Amygdala (tissue), 56 donors: ENCODE measurements at regions not wholly inside any gene's neighbourhood (a gene's known extent, or its start where the extent isn't known, plus 50 kb on each side); places are given as distances from the start of the nearest gene placed in this dataset.
A peak's percentile ranks its signal among the peaks of the same experiment; 100 is the strongest.
"Not testable (repeated sequence)": the region's sequence is repeated elsewhere in the genome, so short reads cannot be mapped to it uniquely, and the experiment has no call there.

ENCODE experiments used
- DNase-seq, 56 donors: peaks; one replicate each; lab custom pipeline; 2025; lab: John Stamatoyannopoulos, UW

DNA sequence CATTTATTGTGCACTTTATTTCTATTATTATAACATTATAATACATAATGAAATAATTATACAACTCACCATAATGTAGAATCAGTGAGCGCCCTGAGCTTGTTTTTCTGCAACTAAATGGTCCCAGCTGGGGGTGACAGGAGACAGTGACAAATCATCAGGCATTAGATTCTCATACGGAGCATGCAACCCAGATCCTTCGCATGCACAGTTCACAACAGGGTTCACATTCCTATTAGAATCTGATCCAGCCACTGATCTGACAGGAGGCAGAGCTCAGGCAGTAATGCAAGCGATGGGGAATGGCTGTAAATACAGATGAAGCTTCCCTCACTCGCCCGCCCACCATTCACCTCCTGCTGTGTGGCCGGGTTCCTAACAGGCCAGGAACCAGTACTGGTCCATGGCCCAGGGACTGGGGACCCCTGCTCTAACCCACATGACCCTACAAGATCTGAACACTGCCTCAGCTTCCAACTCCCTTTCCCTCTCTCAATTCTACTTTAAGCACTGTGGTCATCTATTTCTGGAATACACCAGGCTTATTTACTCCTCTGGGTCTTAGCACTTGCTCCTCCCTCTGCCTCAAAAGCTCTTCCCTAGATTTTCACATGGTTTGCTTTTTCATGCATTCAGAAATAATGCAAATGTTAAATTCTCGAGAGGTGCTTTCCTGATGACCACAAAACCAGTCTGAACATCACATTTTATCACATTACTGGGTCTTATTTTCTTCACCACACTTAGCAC is 166.8 kb upstream of the HCCS start:
- DNase-seq: no peak

DNA sequence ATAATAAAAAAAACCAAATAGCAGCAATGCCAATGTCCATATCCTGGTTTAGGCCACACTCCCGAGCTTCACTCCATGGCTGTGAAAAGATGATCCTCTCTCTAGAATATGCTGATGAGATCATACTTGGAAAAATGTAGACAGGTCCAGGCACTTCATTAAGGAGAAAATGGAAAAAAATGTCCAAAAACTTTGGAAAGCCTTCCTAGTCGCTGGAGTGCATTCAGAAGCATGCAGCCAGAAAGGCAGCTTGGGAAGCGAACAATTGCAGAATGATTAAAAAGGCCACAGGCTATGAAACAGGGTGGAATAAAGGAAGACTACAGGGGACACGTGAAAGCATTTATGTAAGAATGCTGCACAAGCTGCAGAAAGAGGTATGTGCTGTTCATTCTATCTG is 165.6 kb upstream of the HCCS start:
- DNase-seq: no peak

DNA sequence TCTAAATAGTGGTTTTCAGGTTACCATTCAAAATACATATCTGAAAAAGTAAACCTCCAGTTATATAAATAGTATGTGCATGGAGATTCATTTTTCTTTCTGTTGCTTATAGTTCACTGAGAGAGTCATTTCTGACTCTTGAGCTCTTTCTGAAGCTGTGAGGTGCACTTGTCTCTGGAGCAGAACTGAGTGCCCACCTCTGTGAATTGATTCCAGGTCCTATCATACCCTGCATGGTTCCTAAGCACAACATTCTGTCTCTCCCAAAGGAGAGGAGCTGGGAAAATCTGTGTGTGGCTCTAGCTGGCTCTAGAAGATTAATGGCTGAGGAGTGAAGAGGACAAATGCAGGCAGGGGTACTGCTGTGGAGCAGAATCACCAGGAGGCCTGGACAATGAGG is 161.6 kb upstream of the HCCS start:
- no peak for DNase-seq

DNA sequence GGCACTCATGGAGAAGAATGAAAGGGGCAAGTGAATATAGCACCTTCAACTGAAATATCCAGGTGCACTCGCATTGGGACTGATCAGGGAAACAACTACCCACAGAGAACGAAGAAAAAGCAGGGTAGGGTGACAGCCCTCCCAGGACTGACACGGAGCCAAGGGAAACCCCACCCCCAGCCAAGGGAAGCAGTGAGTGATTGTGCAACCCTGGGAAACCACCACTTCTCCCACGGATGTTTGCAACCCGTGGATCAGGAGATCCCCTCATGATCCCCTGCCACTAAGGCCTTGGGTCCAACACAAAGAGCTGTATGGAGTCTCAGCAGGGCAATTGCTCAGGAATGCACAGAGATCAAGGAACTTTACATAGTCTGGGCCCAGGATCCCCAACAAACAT is 158.5 kb upstream of the HCCS start:
- no peak for DNase-seq

DNA sequence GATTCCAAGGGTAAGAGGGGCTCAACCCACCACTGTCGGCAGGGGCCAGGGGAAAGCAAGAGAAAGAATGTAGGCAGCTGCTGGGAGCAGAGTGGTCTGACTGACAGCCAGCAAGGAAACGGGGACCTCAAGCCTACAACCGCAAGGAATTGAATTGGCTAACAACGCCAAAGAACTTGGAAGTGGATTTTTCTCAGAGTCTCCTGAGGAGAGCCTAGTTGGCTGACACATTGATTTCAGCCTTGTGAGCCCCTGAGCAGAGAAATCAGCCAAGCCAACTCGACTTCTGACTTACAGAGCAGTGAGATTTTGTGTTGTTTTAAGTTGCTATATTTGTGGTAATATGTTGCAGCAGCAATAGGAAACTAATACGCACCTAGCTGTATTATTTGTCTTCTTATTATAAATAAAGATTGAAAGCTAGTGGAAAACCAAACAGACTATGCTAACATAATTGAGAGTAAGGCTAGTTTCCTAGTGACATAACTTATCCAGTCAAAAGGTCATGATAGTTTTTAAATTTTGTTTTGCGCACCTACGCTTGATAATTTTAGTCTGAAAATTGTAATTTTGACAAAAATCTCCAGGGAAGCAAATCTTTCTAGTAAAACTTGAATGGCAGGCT is 145.8 kb upstream of the HCCS start:
- DNase-seq: no peak

DNA sequence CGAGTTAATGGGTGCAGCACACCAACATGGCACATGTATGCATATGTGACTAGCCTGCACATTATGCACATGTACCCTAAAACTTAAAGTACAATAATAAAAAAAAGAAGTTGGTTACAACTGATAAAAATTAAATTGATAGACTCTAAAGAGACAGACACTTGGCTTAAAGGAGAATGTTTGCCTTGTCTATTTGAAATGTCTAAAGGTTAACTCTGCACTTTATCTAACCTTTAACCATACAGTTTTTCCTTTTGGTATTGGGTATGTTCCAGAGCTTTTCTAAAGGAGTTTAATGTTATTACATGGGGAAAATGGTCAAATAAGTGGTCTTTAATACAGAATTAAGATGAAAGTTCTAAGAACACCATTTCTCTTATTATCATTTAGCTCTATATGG is 145.1 kb upstream of the HCCS start:
- no peak for DNase-seq

DNA sequence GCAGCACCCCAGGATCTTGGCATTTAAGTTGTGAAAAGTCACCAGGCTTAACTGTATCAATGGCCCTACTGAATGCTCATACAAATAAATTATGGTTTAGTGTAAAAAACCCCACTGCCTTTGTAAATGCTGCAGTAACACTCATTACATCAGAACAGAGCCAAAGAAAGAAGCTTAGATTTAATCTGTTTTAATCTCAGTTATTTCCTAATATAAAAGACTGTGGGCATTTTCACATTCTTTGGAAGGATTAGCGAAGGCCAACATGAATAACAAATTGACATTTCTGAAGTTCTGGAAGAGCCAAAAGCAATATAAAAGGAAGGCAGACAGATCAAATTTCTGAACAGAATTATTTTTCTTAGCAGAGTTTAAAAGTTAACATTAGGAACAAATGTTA is 140.0 kb upstream of the HCCS start:
- no peak for DNase-seq

DNA sequence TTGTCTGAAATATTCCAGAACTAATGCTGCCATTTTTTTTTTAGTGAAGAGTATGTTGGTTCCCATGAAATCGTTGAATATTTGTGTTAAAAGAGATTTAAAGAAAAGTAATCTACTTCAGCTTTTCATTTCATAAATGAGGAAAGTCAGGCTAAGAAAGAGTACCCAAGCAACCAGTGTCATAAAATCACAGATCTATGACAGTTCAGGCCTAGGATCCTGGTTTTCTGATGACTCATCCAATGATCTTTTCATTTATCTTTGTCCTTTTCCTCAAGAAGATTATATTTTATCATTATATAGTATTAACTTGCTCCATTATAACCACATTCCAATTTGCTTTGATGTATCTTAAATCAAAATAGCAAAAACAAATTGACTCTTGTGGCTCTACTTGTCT is 139.4 kb upstream of the HCCS start:
- no peak for DNase-seq

DNA sequence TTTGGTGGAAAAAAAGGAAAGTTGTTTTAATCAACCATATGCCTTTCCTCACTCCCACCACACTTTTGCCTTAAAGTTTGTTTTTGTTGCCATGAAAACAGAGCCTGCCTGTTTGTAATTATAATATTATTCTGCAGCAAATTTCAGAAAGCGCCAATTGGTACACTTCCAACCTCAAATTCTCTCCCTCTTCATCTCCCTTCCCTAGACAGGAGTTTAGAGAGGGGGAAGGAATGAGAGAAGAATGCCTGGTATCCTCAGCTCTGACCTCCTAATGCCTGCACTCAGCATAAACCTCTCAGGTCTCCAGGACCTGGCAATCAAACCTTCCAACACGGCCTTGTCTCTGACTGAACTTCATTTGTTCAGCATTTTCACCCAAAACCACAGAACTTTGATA is 138.4 kb upstream of the HCCS start:
- DNase-seq: no peak

DNA sequence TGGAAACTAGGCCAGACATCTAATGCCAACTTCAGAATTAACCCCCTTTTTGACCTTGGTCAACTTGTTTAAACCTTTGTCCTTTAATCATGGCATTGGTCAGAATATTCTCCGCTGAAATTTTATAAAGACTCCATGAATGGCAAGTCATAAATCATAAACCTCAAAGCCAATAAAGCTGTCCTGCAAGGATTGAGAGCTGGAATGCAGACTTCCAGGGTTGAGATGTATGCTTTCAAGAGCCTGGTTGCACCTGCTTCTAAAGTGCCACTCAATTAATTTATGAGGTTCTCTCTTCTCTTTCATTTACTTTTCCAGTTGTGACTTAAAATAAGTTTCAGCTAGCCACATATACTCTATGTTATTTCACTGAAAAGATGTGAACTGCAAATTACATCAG is 136.2 kb upstream of the HCCS start:
- DNase-seq: no peak

DNA sequence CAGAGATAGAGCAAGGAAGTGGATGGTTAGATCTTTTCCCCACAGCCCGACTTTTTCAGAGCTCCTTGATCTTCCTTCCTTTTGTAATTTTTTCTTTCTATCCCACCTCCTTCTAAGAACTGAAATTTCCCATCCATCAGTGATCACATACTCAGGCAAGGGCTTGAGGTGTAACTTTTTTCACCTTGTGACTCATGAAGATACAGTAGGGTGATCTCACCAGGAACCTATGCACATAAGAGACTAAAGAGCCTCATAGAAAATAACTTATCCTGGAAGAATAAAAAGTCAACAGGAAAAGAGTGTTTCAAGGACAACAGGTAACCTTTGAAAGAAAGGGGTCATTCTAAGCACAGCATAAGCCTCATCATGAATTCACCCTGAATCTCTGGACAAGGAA is 131.2 kb upstream of the HCCS start:
- DNase-seq: no peak

DNA sequence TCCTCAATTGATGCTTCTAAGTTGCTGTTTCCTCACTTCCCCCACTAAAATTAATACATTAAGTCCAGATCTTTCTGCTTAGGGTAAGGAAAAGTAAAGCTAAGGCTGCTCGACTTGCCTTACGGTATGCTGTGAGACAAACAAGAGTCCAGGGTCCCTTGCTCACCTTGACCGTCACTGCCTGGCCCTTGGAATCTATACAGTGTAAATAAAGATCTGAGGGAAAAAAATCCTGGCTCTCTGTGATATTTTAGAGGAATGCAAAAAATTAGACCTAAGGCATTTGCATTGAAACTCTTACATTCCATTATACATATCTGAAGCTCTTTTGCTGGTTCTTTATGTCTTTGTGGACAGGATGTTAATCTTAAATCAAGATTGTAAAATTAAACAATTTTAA is 129.6 kb upstream of the HCCS start:
- DNase-seq: no peak

DNA sequence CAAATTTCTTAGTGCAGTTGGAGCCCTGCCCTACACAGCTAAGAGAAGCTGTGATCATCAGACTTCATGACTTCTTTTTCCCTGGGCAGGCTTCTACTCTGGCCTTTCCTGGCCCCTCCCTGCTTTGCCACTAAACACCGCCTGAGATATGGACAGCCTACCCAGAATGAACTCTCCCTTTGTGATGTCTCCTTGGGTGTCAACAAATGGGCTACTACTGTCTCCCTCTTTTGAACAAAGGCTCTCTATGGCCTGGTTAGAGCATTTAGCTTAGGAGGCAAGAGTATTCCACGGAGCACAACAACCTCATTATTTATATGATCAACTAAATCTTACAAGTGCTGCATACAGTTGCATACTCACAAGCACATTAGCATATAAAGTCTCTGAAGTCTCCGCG is 127.6 kb upstream of the HCCS start:
- peak in 7 of 56 donors; percentile 0 to 10 (median 0) for DNase-seq

DNA sequence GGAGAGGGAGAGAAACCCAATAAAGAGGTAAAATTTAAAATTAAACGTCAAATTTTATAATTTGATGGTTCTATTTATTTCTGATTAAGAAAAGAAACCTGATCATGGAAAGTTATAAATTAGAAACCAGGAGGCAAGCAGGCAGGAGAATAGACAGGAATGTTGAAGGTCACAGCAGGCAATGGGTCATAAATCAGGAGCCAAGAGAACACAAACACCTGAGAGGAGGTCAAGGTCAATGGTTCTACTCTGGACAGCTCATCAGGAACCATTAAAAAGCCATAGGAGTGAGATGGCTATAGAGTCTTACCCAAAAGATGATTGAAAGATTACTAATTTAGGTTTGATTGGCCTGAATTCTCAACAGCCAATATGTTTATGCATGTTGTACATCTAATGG is 126.9 kb upstream of the HCCS start:
- no peak for DNase-seq

DNA sequence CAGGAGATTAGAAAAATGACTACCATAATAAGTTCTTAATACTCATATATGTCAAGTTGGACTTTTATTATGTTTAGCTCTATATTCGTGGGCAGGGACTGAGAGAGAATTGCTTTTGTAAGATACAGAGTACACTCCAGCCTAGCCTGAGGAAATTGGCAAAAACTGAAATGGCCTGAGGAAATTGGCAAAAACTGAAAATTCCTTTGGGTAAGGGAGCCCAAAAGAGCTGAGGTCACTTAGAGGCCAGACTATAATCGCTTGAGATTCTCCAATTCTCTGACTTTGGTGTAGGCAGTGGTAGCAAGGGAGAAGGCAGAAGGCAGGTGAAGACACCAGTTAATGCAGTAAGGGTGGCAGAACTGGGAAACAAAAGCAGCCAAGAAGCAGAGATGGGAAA is 124.5 kb upstream of the HCCS start:
- DNase-seq: no peak

DNA sequence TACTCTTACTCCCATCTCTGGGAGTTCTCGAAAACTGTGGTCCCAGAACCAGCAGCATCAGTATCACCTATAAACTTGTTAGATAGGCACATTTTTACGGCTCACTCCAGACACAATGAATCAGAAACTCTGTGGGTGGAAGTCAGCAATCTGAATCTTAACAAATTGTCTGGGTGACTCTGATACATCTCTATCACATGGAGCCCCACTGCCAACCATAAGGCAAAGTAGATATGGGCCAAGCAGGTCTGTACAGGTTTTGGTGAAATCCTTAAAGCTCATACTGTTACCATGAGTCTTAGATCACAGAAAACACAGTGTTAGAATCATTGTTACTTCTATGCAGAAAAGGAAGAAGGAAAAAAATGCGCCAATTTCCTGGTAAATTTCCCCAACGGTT is 122.5 kb upstream of the HCCS start:
- DNase-seq: no peak

DNA sequence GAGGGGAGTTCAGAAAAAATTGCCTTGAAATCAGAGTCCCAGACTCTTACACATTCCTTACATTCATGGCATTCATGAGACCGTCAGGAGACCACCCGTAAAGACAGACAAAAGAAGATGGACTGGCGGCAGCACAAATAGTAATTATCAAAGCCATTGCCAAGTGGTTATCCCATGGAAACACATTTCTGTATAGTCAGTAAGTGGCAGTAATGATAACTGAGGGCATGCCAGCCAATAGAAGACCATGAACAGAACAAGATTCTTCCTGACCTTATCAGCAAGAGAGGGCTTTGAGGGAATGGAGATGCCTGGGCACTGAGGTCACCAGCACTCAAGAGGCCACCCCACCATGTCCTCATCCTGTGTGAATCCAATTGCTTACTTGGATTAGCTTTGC is 121.7 kb upstream of the HCCS start:
- no peak for DNase-seq

DNA sequence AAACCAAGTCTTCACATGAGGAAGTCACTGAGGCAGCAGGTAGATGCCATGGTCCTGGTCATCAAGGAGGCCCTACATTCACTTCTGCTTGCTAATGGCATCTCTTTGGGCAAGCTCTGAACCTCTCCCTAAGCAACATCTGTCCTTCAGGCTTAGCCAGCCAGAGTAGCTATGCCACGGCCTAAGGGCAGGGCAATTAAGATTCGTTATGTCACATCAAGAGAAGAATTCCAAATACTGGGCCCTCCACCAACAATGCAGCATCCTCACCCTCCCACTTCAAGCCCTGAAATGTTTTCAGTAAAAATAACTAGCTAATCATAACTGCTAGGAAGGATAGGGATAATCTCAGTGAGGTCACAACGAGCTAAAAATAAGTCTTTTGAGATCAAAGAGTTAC is 120.7 kb upstream of the HCCS start:
- no peak for DNase-seq

DNA sequence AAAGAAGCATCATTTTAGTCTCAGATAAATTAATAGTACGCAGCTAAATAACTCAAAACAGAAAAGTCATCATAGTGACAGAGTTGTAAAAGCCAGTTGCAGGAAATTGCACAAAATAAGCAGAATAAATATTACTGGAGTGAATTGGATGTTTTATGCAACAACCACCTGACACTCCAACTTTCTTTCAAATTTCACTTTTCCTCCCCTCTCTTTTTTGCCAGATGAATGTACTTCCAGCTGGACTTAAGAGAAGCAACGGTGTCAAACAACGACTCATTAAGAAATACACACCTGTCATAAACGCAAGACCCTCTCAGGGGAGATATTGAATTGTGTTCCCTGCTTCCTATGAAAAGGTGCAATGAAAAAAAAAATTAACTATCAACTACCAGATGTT is 120.2 kb upstream of the HCCS start:
- no peak for DNase-seq

DNA sequence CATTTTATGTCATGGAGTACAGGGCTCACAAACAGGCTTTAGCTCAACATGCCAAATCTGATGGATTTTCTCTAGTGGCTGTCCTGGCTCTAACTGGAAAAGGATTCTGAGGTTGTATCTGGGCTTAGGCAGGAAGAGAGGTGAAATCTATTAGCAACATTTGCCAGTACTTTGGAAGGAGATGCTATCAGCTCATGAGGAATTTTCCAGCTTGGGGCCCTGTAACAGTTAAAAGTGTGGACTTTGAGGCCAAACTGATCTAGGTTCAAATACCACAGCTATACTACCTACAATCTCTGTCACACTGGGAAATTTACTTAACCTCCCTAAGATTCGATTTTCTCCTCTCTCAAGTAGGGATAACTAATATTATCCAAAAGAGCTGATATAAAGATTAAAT is 119.0 kb upstream of the HCCS start:
- no peak for DNase-seq

DNA sequence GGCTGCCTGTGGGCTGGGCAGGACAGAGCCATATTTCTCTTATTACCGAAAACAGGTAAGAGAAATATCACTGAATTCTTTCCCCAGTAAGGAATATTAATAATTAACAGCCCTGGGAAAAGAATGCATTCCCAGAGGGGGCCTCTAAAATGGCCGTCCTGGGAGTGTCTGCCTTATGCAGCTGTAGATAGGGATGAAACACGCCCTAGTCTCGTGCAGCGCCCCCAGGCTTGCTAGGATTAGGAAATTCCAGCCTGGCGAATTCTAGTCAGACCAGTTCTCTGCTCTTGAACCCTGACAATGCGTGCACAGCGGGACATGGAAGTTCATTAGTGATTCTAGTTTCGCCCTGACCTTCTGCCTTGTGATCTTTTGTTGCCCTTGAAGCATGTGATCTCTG is 104.1 kb upstream of the HCCS start:
- DNase-seq: not testable (repeated sequence)

DNA sequence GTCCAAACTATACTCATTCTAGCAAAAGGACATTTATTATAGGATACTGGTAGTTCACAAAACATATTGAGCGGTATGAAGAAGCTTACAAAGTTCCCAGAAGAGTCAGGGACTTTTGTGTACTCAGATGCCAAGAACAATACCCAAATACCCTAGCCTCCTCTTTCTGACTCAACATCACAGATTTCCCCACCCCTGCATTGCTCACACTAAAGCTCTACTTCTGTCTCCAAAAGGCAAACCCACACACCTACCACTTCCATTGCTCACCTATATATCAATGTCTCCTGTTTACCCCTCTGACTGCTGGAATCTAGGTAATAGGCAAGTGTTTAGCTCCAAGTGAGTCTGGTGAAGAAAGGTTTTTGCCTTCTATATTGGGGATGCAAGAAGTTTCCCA is 100.7 kb upstream of the HCCS start:
- DNase-seq: no peak

DNA sequence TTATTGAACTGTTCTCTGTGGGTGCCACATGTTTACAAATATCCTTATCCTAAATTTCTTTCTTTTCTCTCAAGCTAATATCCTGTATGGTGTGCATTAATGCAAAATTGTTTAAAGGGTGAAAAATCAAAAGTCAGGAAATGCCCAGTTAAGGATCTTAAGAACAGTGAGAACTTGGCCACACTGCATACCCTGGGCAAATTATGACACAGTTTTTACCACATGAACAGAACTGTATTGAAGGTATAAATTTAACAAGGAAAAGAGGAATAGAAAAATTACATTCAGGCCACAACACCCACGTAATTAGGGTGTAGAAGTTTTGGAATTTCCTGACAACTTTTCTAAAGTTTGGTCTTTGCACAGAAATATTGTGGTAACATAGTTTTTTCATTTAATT is 94.4 kb upstream of the HCCS start:
- DNase-seq: no peak
